ENCODE measurements at regions not wholly inside any gene's neighbourhood (a gene's known extent, or its start where the extent isn't known, plus 50 kb on each side); places are given as distances from the start of the nearest gene placed in this dataset.

DNA sequence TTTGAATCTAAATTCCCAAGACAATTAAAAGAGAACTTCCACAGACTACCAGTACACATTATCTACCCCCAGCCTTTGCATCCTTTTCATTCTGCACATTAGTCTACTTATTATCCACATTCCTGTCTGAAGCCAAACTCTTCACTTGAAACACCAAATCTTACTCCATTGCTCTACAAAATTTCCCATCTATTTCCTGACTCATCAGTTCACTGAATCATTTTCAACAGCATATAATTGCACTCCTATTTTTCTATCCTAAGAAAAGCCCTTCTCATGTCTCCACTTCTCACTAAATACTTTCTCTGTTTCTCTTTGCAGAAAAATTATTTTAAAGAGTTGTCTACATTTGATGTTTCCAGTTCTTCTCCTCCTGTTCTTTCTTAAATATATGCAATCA, 239.4 kb upstream of the FERMT1 start:
- Histone ChIP-seq H3K4me1 (ENCODE audit: control insufficient read depth, low read length) (no peaks in the 10 kb centered on the region), H3F3A (ENCODE audit: control insufficient read depth, insufficient read depth) (no peaks in the 10 kb centered on the region), H4K20me1 (ENCODE audit: control insufficient read depth, insufficient read depth, low read depth, low read length) (no peaks in the 10 kb centered on the region), H3K27ac (ENCODE audit: low read depth, low read length) (no peak overlapping the region), H3K27me3 (ENCODE audit: control insufficient read depth, low read length) (no peaks in the 10 kb centered on the region), H3K9me3 (ENCODE audit: control insufficient read depth, insufficient read depth, low read length) (no peaks in the 10 kb centered on the region), H3K79me2 (ENCODE audit: control insufficient read depth, low read length) (no peaks in the 10 kb centered on the region), H3K4me2 (ENCODE audit: low read length) (no peak overlapping the region), H3K4me3 (ENCODE audit: low read length) (no peak overlapping the region), H3K9me2 (replicated peaks; ENCODE audit: control insufficient read depth, low read length) (no peaks in the 10 kb centered on the region), H3K36me3 (ENCODE audit: control insufficient read depth, low read length) (no peaks in the 10 kb centered on the region)
- TF ChIP-seq EZH2phosphoT487 (IDR thresholded peaks at IDR 0.05; ENCODE audit: borderline replicate concordance, low read length) (no peak), CTCF (IDR thresholded peaks at IDR 0.05; ENCODE audit: low read depth, low read length, poor library complexity, severe bottlenecking) (no peak)

GRCh38 chr20:6360766-6361165, 237.9 kb upstream of the FERMT1 start:
- Histone ChIP-seq H4K20me1 (ENCODE audit: control insufficient read depth, insufficient read depth, low read depth, low read length) (no peaks in the 10 kb centered on the region), H3K4me3 (ENCODE audit: low read length) (no peak overlapping the region), H3K4me1 (ENCODE audit: control insufficient read depth, low read length) (no peaks in the 10 kb centered on the region), H3K9me3 (ENCODE audit: control insufficient read depth, insufficient read depth, low read length) (no peaks in the 10 kb centered on the region), H3F3A (ENCODE audit: control insufficient read depth, insufficient read depth) (no peaks in the 10 kb centered on the region), H3K27me3 (ENCODE audit: control insufficient read depth, low read length) (no peaks in the 10 kb centered on the region), H3K36me3 (ENCODE audit: control insufficient read depth, low read length) (no peaks in the 10 kb centered on the region), H3K9me2 (replicated peaks; ENCODE audit: control insufficient read depth, low read length) (no peaks in the 10 kb centered on the region), H3K4me2 (ENCODE audit: low read length) (no peak overlapping the region), H3K79me2 (ENCODE audit: control insufficient read depth, low read length) (no peaks in the 10 kb centered on the region), H3K27ac (ENCODE audit: low read depth, low read length) (no peak overlapping the region)
- no peak for TF ChIP-seq CTCF (IDR thresholded peaks at IDR 0.05; ENCODE audit: low read depth, low read length, poor library complexity, severe bottlenecking)
- TF ChIP-seq EZH2phosphoT487 (IDR thresholded peaks at IDR 0.05; ENCODE audit: borderline replicate concordance, low read length) = no peak

DNA sequence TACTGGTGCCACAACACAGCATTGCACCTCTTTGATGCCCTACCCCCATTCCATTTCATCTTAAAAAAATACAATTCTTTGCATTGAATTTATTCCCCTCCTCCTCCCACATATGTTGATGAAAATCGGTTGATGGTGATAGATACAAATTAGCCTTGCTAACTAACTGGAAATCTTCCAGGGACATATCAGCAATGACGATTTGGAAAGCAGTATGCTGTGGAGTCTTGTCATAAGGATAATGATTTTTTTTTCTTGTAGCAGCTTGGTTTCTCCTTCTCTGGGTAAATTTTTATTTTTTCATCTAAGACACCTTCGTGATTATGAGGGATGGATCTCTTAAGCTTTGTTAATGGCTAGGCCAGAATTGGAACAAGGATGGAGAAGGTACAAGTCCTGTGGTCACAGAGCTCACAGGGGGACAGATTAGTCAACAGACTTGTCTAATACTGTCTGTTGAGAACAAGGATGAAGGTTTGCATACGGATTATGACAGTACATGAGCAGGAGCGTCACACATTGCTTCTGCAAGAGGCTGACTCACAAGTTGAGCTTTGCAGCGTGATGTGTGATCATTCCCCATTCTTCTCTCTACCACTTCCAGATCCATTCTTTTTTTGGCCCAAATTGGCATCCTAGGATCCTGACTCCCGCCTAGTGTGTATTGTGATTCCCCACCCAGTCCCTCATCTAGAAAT, 233.1 kb upstream of the FERMT1 start:
- Histone ChIP-seq H3K4me3 (ENCODE audit: low read length) (no peak overlapping the region), H4K20me1 (ENCODE audit: control insufficient read depth, insufficient read depth, low read depth, low read length) (no peaks in the 10 kb centered on the region), H3K4me1 (ENCODE audit: control insufficient read depth, low read length) (no peaks in the 10 kb centered on the region), H3K9me2 (replicated peaks; ENCODE audit: control insufficient read depth, low read length) (no peaks in the 10 kb centered on the region; the same call in 1 of the 2 replicates), H3F3A (ENCODE audit: control insufficient read depth, insufficient read depth) (no peaks in the 10 kb centered on the region), H3K9me3 (ENCODE audit: control insufficient read depth, insufficient read depth, low read length) (no peaks in the 10 kb centered on the region), H3K36me3 (ENCODE audit: control insufficient read depth, low read length) (no peaks in the 10 kb centered on the region), H3K27me3 (ENCODE audit: control insufficient read depth, low read length) (no peaks in the 10 kb centered on the region), H3K27ac (ENCODE audit: low read depth, low read length) (no peak overlapping the region), H3K4me2 (ENCODE audit: low read length) (no peak overlapping the region), H3K79me2 (ENCODE audit: control insufficient read depth, low read length) (no peaks in the 10 kb centered on the region)
- no peak for TF ChIP-seq EZH2phosphoT487 (IDR thresholded peaks at IDR 0.05; ENCODE audit: borderline replicate concordance, low read length)
- TF ChIP-seq CTCF (IDR thresholded peaks at IDR 0.05; ENCODE audit: low read depth, low read length, poor library complexity, severe bottlenecking) = no peak
